Right renal cortex interstitium (tissue), 3 donors: ENCODE measurements at regions not wholly inside any gene's neighbourhood (a gene's known extent, or its start where the extent isn't known, plus 50 kb on each side); places are given as distances from the start of the nearest gene placed in this dataset.
"Not testable (repeated sequence)": the region's sequence is repeated elsewhere in the genome, so short reads cannot be mapped to it uniquely, and the experiment has no call there.

Experiments used
- DNase-seq, 3 donors: peaks; one replicate each; pipeline ENCODE4 v3.0.0-alpha.2; 2013; ENCODE audit warnings: low read depth in 3 of 3, low spot score in 2 of 3

DNA sequence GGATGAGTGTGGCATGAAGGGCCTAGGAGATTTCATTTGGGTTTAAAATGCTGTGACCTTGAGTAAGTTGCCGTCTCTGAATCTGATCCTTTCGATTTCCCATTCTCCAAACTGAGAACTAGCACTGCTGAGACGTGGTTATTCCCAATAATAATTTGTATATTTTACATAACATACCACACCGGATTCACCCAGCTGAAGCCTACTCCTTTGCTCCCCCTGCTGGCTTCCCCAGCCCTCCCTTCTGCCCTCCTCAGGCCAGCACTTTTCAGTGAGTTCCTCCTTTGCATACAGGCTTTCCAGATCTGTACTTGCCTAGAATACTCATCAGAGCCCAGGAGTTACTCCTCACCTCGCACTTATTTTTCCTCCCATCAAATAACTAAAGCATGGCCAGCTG lies 255.1 kb downstream of the OR4F29 start:
- not testable (repeated sequence) for DNase-seq

DNA sequence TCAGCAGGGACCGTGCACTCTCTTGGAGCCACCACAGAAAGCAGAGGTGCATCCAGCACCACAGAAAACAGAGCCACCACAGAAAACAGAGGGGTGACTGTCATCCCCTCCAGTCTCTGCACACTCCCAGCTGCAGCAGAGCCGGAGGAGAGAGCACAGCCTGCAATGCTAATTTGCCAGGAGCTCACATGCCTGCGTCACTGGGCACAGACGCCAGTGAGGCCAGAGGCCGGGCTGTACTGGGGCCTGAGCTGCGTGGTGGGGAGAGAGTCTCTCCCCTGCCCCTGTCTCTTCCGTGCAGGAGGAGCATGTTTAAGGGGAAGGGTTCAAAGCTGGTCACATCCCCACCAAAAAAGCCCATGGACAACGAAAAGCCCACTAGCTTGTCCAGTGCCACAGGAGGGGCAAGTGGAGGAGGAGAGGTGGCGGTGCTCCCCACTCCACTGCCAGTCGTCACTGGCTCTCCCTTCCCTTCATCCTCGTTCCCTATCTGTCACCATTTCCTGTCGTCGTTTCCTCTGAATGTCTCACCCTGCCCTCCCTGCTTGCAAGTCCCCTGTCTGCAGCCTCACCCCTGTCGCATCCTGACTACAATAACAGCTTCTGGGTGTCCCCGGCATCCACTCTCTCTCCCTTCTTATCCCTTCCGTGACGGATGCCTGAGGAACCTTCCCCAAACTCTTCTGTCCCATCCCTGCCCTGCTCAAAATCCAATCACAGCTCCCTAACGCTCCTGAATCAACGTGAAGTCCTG lies 260.0 kb downstream of the OR4F29 start:
- DNase-seq = not testable (repeated sequence)

DNA sequence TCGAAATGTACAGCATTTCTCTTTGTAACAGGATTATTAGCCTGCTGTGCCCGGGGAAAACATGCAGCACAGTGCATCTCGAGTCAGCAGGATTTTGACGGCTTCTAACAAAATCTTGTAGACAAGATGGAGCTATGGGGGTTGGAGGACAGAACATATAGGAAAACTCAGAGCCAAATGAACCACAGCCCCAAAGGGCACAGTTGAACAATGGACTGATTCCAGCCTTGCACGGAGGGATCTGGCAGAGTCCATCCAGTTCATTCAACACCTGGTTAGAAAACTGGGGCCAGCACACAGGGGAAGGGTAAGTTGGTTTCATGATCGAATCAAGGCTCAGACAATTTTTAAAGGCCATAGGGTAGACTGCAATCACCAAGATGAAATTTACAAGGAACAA lies 260.8 kb downstream of the OR4F29 start:
- DNase-seq = not testable (repeated sequence)

DNA sequence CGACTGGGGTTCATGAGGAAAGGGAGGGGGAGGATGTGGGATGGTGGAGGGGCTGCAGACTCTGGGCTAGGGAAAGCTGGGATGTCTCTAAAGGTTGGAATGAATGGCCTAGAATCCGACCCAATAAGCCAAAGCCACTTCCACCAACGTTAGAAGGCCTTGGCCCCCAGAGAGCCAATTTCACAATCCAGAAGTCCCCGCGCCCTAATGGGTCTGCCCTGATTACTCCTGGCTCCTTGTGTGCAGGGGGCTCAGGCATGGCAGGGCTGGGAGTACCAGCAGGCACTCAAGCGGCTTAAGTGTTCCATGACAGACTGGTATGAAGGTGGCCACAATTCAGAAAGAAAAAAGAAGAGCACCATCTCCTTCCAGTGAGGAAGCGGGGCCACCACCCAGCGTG lies 261.6 kb downstream of the OR4F29 start:
- DNase-seq = not testable (repeated sequence)

DNA sequence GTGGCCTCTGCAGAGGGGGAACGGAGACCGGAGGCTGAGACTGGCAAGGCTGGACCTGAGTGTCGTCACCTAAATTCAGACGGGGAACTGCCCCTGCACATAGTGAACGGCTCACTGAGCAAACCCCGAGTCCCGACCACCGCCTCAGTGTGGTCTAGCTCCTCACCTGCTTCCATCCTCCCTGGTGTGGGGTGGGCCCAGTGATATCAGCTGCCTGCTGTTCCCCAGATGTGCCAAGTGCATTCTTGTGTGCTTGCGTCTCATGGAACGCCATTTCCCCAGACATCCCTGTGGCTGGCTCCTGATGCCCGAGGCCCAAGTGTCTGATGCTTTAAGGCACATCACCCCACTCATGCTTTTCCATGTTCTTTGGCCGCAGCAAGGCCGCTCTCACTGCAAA lies 262.2 kb downstream of the OR4F29 start:
- DNase-seq = not testable (repeated sequence)

DNA sequence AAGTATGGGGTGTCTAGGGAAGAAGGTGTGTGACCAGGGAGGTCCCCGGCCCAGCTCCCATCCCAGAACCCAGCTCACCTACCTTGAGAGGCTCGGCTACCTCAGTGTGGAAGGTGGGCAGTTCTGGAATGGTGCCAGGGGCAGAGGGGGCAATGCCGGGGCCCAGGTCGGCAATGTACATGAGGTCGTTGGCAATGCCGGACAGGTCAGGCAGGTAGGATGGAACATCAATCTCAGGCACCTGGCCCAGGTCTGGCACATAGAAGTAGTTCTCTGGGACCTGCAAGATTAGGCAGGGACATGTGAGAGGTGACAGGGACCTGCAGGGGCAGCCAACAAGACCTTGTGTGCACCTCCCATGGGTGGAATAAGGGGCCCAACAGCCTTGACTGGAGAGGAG lies 264.2 kb downstream of the OR4F29 start:
- not testable (repeated sequence) for DNase-seq

DNA sequence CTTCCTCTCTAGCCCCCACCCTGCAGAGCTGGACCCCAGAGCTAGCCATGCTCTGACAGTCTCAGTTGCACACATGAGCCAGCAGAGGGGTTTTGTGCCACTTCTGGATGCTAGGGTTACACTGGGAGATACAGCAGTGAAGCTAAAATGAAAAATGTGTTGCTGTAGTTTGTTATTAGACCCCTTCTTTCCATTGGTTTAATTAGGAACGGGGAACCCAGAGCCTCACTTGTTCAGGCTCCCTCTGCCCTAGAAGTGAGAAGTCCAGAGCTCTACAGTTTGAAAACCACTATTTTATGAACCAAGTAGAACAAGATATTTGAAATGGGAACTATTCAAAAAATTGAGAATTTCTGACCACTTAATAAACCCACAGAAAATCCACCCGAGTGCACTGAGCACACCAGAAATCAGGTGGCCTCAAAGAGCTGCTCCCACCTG lies 264.8 kb downstream of the OR4F29 start:
- DNase-seq = not testable (repeated sequence)

DNA sequence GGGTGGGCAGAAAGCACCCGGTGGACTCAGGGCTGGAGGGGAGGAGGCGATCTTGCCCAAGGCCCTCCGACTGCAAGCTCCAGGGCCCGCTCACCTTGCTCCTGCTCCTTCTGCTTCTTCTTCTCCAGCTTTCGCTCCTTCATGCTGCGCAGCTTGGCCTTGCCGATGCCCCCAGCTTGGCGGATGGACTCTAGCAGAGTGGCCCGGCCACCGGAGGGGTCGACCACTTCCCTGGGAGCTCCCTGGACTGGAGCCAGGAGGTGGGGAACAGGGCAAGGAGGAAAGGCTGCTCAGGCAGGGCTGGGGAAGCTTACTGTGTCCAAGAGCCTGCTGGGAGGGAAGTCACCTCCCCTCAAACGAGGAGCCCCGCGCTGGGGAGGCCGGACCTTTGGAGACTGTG lies 265.3 kb downstream of the OR4F29 start:
- not testable (repeated sequence) for DNase-seq

DNA sequence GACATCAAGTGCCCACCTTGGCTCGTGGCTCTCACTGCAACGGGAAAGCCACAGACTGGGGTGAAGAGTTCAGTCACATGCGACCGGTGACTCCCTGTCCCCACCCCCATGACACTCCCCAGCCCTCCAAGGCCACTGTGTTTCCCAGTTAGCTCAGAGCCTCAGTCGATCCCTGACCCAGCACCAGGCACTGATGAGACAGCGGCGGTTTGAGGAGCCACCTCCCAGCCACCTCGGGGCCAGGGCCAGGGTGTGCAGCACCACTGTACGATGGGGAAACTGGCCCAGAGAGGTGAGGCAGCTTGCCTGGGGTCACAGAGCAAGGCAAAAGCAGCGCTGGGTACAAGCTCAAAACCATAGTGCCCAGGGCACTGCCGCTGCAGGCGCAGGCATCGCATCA lies 266.0 kb downstream of the OR4F29 start:
- DNase-seq = not testable (repeated sequence)

DNA sequence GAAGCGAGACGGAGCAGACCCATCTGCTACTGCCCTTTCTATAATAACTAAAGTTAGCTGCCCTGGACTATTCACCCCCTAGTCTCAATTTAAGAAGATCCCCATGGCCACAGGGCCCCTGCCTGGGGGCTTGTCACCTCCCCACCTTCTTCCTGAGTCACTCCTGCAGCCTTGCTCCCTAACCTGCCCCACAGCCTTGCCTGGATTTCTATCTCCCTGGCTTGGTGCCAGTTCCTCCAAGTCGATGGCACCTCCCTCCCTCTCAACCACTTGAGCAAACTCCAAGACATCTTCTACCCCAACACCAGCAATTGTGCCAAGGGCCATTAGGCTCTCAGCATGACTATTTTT lies 267.2 kb downstream of the OR4F29 start:
- not testable (repeated sequence) for DNase-seq

DNA sequence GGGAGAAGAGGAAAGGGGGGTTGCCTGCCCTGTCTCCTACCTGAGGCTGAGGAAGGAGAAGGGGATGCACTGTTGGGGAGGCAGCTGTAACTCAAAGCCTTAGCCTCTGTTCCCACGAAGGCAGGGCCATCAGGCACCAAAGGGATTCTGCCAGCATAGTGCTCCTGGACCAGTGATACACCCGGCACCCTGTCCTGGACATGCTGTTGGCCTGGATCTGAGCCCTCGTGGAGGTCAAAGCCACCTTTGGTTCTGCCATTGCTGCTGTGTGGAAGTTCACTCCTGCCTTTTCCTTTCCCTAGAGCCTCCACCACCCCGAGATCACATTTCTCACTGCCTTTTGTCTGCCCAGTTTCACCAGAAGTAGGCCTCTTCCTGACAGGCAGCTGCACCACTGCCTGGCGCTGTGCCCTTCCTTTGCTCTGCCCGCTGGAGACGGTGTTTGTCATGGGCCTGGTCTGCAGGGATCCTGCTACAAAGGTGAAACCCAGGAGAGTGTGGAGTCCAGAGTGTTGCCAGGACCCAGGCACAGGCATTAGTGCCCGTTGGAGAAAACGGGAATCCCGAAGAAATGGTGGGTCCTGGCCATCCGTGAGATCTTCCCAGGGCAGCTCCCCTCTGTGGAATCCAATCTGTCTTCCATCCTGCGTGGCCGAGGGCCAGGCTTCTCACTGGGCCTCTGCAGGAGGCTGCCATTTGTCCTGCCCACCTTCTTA lies 267.7 kb downstream of the OR4F29 start:
- DNase-seq = not testable (repeated sequence)

DNA sequence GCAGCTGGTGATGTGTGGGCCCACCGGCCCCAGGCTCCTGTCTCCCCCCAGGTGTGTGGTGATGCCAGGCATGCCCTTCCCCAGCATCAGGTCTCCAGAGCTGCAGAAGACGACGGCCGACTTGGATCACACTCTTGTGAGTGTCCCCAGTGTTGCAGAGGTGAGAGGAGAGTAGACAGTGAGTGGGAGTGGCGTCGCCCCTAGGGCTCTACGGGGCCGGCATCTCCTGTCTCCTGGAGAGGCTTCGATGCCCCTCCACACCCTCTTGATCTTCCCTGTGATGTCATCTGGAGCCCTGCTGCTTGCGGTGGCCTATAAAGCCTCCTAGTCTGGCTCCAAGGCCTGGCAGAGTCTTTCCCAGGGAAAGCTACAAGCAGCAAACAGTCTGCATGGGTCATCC lies 268.4 kb downstream of the OR4F29 start:
- DNase-seq = not testable (repeated sequence)

DNA sequence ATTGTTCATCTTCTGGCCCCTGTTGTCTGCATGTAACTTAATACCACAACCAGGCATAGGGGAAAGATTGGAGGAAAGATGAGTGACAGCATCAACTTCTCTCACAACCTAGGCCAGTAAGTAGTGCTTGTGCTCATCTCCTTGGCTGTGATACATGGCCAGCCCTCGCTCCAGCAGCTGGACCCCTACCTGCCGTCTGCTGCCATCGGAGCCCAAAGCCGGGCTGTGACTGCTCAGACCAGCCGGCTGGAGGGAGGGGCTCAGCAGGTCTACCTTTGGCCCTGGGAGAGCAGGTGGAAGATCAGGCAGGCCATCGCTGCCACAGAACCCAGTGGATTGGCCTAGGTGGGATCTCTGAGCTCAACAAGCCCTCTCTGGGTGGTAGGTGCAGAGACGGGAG lies 268.8 kb downstream of the OR4F29 start:
- not testable (repeated sequence) for DNase-seq

DNA sequence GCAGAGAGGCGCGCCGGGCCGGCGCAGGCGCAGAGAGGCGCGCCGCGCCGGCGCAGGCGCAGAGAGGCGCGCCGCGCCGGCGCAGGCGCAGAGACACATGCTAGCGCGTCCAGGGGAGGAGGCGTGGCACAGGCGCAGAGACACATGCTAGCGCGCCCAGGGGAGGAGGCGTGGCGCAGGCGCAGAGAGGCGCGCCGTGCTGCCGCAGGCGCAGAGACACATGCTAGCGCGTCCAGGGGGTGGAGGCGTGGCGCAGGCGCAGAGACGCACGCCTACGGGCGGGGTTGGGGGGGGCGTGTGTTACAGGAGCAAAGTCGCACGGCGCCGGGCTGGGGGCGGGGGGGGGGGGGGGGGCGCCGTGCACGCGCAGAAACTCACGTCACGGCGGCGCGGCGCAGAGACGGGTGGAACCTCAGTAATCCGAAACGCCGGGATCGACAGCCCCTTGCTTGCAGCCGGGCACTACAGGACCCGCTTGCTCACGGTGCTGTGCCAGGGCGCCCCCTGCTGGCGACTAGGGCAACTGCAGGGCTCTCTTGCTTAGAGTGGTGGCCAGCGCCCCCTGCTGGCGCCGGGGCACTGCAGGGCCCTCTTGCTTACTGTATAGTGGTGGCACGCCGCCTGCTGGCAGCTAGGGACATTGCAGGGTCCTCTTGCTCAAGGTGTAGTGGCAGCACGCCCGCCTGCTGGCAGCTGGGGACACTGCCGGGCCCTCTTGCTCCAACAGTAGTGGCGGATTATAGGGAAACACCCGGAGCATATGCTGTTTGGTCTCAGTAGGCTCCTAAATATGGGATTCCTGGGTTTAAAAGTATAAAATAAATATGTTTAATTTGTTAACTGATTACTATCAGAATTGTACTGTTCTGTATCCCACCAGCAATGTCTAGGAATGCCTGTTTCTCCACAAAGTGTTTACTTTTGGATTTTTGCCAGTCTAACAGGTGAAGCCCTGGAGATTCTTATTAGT lies 269.9 kb downstream of the OR4F29 start:
- DNase-seq = peak in 1 of 3 donors; percentile 39

DNA sequence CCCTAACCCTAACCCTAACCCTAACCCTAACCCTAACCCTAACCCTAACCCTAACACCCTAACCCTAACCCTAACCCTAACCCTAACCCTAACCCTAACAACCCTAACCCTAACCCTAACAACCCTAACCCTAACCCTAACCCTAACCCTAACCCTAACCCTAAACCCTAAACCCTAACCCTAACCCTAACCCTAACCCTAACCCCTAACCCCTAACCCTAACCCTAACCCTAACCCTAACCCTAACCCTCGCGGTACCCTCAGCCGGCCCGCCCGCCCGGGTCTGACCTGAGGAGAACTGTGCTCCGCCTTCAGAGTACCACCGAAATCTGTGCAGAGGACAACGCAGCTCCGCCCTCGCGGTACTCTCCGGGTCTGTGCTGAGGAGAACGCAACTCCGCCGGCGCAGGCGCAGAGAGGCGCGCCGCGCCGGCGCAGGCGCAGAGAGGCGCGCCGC lies 270.7 kb downstream of the OR4F29 start:
- DNase-seq = not testable (repeated sequence)

DNA sequence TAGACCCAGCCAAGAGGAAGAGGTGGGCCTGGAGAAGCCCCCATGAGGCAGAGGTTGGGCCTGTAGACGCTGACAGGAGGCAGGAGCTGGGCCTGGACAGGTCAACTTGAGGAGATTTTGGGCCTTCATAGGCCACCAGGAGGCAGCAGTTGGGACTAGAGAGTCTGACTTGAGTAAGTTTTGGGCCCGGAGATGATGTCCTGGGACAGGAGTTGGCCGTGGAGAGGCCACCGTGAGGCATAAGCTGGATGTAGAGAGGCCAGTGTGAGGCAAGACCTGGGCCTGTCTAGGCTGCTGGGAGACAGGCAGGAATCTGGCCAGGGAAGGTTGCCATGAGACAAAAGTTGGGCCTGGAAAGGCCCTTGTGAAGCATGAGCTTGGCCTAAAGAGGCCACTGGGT lies 312.6 kb downstream of the OR4F29 start:
- DNase-seq = not testable (repeated sequence)

DNA sequence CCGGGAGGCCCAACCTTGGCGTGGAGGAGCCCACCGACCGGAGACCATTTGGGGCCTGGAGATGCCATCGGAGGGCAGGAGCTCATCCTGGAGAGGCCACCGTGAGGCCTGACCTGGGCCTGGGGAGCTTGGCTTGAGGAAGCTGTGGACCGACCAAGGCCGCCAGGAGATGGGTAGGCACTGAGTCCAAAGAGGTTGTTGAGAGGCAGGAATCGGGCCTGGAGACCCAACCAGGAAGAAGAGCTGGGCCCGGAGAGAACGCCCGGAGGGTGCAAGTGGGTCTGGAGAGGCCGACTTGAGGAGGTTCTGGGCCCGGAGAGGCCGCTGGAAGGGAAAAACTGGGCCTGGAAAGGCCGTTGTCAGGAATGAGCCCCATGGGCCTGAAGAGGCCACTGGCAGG lies 313.8 kb downstream of the OR4F29 start:
- DNase-seq = not testable (repeated sequence)

DNA sequence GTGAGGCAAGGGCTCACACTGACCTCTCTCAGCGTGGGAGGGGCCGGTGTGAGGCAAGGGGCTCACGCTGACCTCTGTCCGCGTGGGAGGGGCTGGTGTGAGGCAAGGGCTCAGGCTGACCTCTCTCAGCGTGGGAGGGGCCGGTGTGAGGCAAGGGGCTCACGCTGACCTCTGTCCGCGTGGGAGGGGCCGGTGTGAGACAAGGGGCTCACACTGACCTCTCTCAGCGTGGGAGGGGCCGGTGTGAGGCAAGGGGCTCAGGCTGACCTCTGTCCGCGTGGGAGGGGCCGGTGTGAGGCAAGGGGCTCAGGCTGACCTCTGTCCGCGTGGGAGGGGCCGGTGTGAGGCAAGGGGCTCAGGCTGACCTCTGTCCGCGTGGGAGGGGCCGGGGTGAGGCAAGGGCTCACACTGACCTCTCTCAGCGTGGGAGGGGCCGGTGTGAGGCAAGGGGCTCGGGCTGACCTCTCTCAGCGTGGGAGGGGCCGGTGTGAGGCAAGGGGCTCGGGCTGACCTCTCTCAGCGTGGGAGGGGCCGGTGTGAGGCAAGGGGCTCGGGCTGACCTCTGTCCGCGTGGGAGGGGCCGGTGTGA lies 315.0 kb downstream of the OR4F29 start:
- DNase-seq = not testable (repeated sequence)

DNA sequence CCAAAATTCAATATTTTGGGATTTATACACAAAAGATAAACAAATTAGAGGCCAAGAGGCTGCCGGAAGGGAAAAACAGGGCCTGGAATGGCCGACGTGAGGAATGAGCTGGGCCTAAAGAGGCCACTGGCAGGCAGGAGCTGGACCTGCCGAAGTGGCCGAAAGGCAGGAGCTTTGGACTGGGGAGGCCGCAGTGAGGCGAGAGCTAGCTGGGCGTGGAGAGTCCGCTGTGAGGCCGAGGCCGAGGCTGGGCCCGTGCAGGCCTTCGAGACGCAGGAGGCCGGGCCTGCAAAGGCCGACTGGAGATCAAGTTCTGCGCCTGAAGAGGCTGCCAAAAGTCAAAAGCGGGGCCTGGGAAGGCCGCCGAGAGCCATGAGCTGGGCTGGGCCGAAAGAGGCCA lies 316.5 kb downstream of the OR4F29 start:
- DNase-seq = not testable (repeated sequence)

DNA sequence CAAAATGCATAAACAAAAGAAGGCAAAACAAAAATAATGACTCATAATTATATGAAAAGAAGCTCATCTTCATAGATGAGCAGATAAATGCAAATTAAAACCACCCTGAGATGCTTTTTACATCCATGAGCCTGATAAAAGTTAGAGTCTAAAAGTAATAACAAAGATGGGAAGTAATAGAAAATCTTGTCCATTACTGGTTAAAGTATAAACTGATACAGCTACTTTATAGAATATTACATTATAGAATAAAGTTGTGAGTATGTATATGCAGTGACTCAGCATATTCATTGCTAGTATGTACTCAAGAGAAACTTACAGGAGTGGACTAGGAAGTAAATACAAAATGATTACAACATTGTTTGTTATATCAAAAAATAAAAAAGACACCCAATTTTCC lies 333.0 kb downstream of the OR4F29 start:
- not testable (repeated sequence) for DNase-seq
